H9 (cell line): ENCODE measurements at regions not wholly inside any gene's neighbourhood (a gene's known extent, or its start where the extent isn't known, plus 50 kb on each side); places are given as distances from the start of the nearest gene placed in this dataset.
"Not testable (repeated sequence)": the region's sequence is repeated elsewhere in the genome, so short reads cannot be mapped to it uniquely, and the experiment has no call there.

ENCODE experiments used
- DNase-seq: peaks from one replicate; pipeline ENCODE4 v3.0.0-alpha.2; 2017
- H2AFZ ChIP-seq: one replicate; pipeline ENCODE4 v1.6.1; 2013; ENCODE audit warnings: mild to moderate bottlenecking, low read length, control low read depth, moderate library complexity
- H2AK5ac ChIP-seq: 2 replicates; pipeline ENCODE4 v1.6.1; 2013; ENCODE audit warnings: low read length, control low read depth, mixed read lengths; ENCODE audit not compliant: insufficient read length
- H2BK120ac ChIP-seq: one replicate; pipeline ENCODE4 v1.6.1; 2013; ENCODE audit warnings: low read depth, mild to moderate bottlenecking, low read length, control low read depth, inconsistent platforms; ENCODE audit not compliant: poor library complexity, severe bottlenecking
- H2BK12ac ChIP-seq: 2 replicates; pipeline ENCODE4 v1.6.1; 2013; ENCODE audit warnings: low read length, control low read depth, mixed read lengths, low read depth; ENCODE audit not compliant: insufficient read length
- H2BK15ac ChIP-seq: 2 replicates; pipeline ENCODE4 v1.6.1; 2013; ENCODE audit warnings: low read depth, low read length, control low read depth
- H2BK20ac ChIP-seq: one replicate; pipeline ENCODE4 v1.6.1; 2013; ENCODE audit warnings: low read depth, mild to moderate bottlenecking, low read length, control low read depth, inconsistent platforms; ENCODE audit not compliant: poor library complexity, severe bottlenecking
- H2BK5ac ChIP-seq: 2 replicates; pipeline ENCODE4 v1.6.1; 2013; ENCODE audit warnings: low read length, control low read depth, mixed read lengths; ENCODE audit not compliant: insufficient read length
- H3K14ac ChIP-seq: 2 replicates; pipeline ENCODE4 v1.6.1; 2013; ENCODE audit warnings: low read length, control low read depth; ENCODE audit not compliant: insufficient read depth
- H3K18ac ChIP-seq: 2 replicates; pipeline ENCODE4 v1.6.1; 2013; ENCODE audit warnings: low read depth, mild to moderate bottlenecking, mixed read lengths, low read length, control low read depth; ENCODE audit not compliant: insufficient read length
- H3K23ac ChIP-seq: 2 replicates; pipeline ENCODE4 v1.6.1; 2013; ENCODE audit warnings: low read length, control low read depth, mixed read lengths, low read depth; ENCODE audit not compliant: insufficient read length
- H3K23me2 ChIP-seq: 2 replicates; pipeline ENCODE4 v1.6.1; 2013; ENCODE audit warnings: low read depth, mild to moderate bottlenecking, mixed read lengths, low read length, control low read depth; ENCODE audit not compliant: insufficient read length, poor library complexity, severe bottlenecking
- H3K27ac ChIP-seq: 2 replicates; pipeline ENCODE4 v1.5.1; 2013; ENCODE audit warnings: low read length, control low read depth, mixed read lengths, low read depth; ENCODE audit not compliant: insufficient read length
- H3K27me3 ChIP-seq: 2 replicates; pipeline ENCODE4 v1.6.1; 2013; ENCODE audit warnings: low read length, control low read depth, inconsistent platforms; ENCODE audit not compliant: insufficient read depth
- H3K4ac ChIP-seq: 2 replicates; pipeline ENCODE4 v1.6.1; 2013; ENCODE audit warnings: low read depth, mild to moderate bottlenecking, control low read depth, inconsistent platforms, low read length, moderate library complexity
- H3K4me1 ChIP-seq: 2 replicates; pipeline ENCODE4 v1.6.1; 2013; ENCODE audit warnings: low read length, control low read depth, inconsistent platforms; ENCODE audit not compliant: insufficient read depth
- H3K4me2 ChIP-seq: 2 replicates; pipeline ENCODE4 v1.6.1; 2013; ENCODE audit warnings: low read length, control low read depth, mixed read lengths; ENCODE audit not compliant: insufficient read length, insufficient read depth
- H3K56ac ChIP-seq: 2 replicates; pipeline ENCODE4 v1.6.1; 2013; ENCODE audit warnings: low read depth, mild to moderate bottlenecking, mixed read lengths, low read length, control low read depth; ENCODE audit not compliant: insufficient read length
- H3K79me1 ChIP-seq: 2 replicates; pipeline ENCODE4 v1.6.1; 2013; ENCODE audit warnings: low read depth, mild to moderate bottlenecking, moderate library complexity, low read length, control low read depth, inconsistent platforms; ENCODE audit not compliant: insufficient read depth, poor library complexity, severe bottlenecking
- H3K79me2 ChIP-seq: 2 replicates; pipeline ENCODE4 v1.6.1; 2013; ENCODE audit warnings: low read length, control low read depth, inconsistent platforms; ENCODE audit not compliant: insufficient read depth
- H3K9ac ChIP-seq: 2 replicates; pipeline ENCODE4 v1.6.1; 2013; ENCODE audit warnings: low read length, control low read depth, mixed read lengths; ENCODE audit not compliant: insufficient read length; ENCODE audit errors: extremely low read depth
- H3K9me3 ChIP-seq: one replicate; pipeline ENCODE4 v1.6.1; 2013; ENCODE audit warnings: low read depth, low read length, inconsistent platforms; ENCODE audit not compliant: control insufficient read depth
- H3T11ph ChIP-seq: one replicate; pipeline ENCODE4 v1.6.1; 2013; ENCODE audit warnings: mild to moderate bottlenecking, low read length, control low read depth, inconsistent platforms
- H4K20me1 ChIP-seq: one replicate; pipeline ENCODE4 v1.6.1; 2013; ENCODE audit not compliant: control insufficient read depth, insufficient read length, insufficient read depth
- H4K5ac ChIP-seq: 2 replicates; pipeline ENCODE4 v1.6.1; 2013; ENCODE audit warnings: low read depth, mild to moderate bottlenecking, mixed read lengths, low read length, control low read depth; ENCODE audit not compliant: insufficient read length
- H4K8ac ChIP-seq: replicated peaks from 2 replicates; pipeline ENCODE4 v1.6.1; 2013; ENCODE audit warnings: low read length, control low read depth, mixed read lengths, low read depth; ENCODE audit not compliant: insufficient read length
- H4K91ac ChIP-seq: 2 replicates; pipeline ENCODE4 v1.6.1; 2013; ENCODE audit warnings: low read depth, mild to moderate bottlenecking, moderate library complexity, mixed read lengths, low read length, control low read depth; ENCODE audit not compliant: insufficient read length
- H3K27ac Mint-ChIP-seq, 3 experiments: 2 replicates in 2 of 3; 3 replicates in 1 of 3; pipeline ENCODE4 v1.8.0; 2020 to 2021; ENCODE audit warnings: mixed read lengths in 3 of 3, mild to moderate bottlenecking in 1 of 3, moderate library complexity in 1 of 3
- H3K27me3 Mint-ChIP-seq: 2 replicates; pipeline ENCODE4 v1.8.0; 2021; ENCODE audit warnings: low read depth, mild to moderate bottlenecking, moderate library complexity, mixed read lengths
- H3K36me3 Mint-ChIP-seq, 3 experiments: 2 replicates in 2 of 3; 3 replicates in 1 of 3; pipeline ENCODE4 v1.8.0; 2020 to 2021; ENCODE audit warnings: low read depth in 3 of 3, mixed read lengths in 3 of 3; ENCODE audit not compliant: insufficient read depth in 1 of 3
- H3K4me1 Mint-ChIP-seq, 2 experiments: 2 replicates each; pipeline ENCODE4 v1.8.0; 2020; ENCODE audit warnings: mixed read lengths in 2 of 2
- H3K4me3 Mint-ChIP-seq, 2 experiments: 2 replicates in 1 of 2; 3 replicates in 1 of 2; pipeline ENCODE4 v1.8.0; 2020 to 2021; ENCODE audit warnings: mild to moderate bottlenecking in 2 of 2, mixed read lengths in 2 of 2, moderate library complexity in 1 of 2
- H3K9me3 Mint-ChIP-seq, 2 experiments: 2 replicates in 1 of 2; 3 replicates in 1 of 2; pipeline ENCODE4 v1.8.0; 2020; ENCODE audit warnings: mild to moderate bottlenecking in 2 of 2, mixed read lengths in 2 of 2, moderate library complexity in 1 of 2
- WGBS: extraction: QIAGEN DNeasy Blood & Tissue Kit; methylation state at CpG from one replicate; pipeline ENCODE4 v1.1.7; 2013; ENCODE audit warnings: missing lambda C conversion rate, low lambda C conversion rate, mixed read lengths; ENCODE audit not compliant: insufficient read length; ENCODE audit errors: extremely low coverage; 5-methylcytosine and 5-hydroxymethylcytosine counted together
- TF ChIP-seq, protein P1 (sequence below): fragments of 200-600 bp; sonication (generic); conservative IDR thresholded peaks from 3 replicates; pipeline ENCODE4 v1.8.0; 2021; ENCODE audit warnings: antibody characterized with exemption, mild to moderate bottlenecking

DNA sequence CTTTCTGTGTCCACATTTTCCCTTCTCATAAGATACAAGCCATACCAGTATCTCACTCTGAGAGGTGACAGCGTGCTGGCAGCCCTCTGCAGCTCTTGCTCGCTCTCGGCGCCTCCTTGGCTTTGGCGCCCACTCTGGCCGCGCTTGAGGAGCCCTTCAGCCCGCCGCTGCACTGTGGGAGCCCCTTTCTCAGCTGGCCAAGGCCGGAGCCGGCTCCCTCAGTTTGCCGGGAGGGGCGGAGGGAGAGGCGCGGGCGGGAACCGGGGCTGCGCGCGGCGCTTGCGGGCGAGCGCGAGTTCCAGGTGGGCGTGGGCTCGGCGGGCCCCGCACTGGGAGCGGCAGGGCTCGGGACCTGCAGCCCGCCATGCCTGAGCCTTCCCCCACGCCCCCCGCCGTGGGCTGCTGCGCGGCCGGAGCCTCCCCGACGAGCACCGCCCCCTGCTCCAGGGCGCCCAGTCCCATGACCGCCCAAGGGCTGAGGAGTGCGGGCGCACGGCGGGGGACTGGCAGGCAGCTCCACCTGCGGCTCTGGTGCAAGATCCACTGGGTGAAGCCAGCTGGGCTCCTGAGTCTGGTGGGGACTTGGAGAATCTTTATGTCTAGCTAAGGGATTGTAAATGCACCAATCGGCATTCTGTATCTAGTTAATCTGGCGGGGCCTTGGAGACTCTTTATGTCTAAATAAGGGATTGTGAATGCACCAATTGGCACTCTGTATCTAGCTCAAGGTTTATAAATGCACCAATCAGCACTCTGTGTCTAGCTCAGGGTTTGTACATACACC, 58.9 kb upstream of the LPGAT1 start:
- H3K4ac ChIP-seq, H3K27me3 ChIP-seq, H4K20me1 ChIP-seq, H3K56ac ChIP-seq, H2BK15ac ChIP-seq, H2BK20ac ChIP-seq, H3K36me3 Mint-ChIP-seq, H3K27ac ChIP-seq, H3K23me2 ChIP-seq, H4K5ac ChIP-seq, H3K4me1 ChIP-seq, H3K79me2 ChIP-seq, H3T11ph ChIP-seq, H3K23ac ChIP-seq, H2AK5ac ChIP-seq, H3K9me3 ChIP-seq, H3K27ac Mint-ChIP-seq, H4K91ac ChIP-seq, H3K18ac ChIP-seq, H4K8ac ChIP-seq, H2BK12ac ChIP-seq, H2BK120ac ChIP-seq, H2BK5ac ChIP-seq, H3K9me3 Mint-ChIP-seq, H2AFZ ChIP-seq, H3K79me1 ChIP-seq: not testable (repeated sequence)
- peak overlapping the region; percentile 58 to 77 for H3K4me3 Mint-ChIP-seq
- peak overlapping the region; percentile 40 for H3K9ac ChIP-seq
- DNase-seq = peak; percentile 64
- H3K4me1 Mint-ChIP-seq = peaks cover 2 to 11% of the 10 kb centered on the region in 2 experiments
- TF ChIP-seq, protein P1, sequence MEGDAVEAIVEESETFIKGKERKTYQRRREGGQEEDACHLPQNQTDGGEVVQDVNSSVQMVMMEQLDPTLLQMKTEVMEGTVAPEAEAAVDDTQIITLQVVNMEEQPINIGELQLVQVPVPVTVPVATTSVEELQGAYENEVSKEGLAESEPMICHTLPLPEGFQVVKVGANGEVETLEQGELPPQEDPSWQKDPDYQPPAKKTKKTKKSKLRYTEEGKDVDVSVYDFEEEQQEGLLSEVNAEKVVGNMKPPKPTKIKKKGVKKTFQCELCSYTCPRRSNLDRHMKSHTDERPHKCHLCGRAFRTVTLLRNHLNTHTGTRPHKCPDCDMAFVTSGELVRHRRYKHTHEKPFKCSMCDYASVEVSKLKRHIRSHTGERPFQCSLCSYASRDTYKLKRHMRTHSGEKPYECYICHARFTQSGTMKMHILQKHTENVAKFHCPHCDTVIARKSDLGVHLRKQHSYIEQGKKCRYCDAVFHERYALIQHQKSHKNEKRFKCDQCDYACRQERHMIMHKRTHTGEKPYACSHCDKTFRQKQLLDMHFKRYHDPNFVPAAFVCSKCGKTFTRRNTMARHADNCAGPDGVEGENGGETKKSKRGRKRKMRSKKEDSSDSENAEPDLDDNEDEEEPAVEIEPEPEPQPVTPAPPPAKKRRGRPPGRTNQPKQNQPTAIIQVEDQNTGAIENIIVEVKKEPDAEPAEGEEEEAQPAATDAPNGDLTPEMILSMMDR = peak; percentile 22; the same call in 2 of the 3 replicates
- peak overlapping the region; percentile 67 for H3K4me2 ChIP-seq
- H3K27me3 Mint-ChIP-seq = peaks cover 26% of the 10 kb centered on the region
- no CpG with 5 or more reads among the region's 50 CpGs for WGBS
- H3K14ac ChIP-seq = peak overlapping the region; percentile 40; the same call in 1 of the 2 replicates
